SJSA1 (cell line): ENCODE measurements at regions not wholly inside any gene's neighbourhood (a gene's known extent, or its start where the extent isn't known, plus 50 kb on each side); places are given as distances from the start of the nearest gene placed in this dataset.
"Not testable (repeated sequence)": the region's sequence is repeated elsewhere in the genome, so short reads cannot be mapped to it uniquely, and the experiment has no call there.

Experiments
- DNase-seq, 2 experiments: peaks; one replicate each; pipeline ENCODE4 v3.0.0-alpha.2; 2015 to 2020; ENCODE audit warnings: low spot score in 2 of 2, low read depth in 1 of 2
- H3K27ac ChIP-seq: fragments of 250-450 bp; sonication (Bioruptor Pico); 2 replicates; pipeline ENCODE4 v1.5.1; 2020; ENCODE audit warnings: mild to moderate bottlenecking, moderate library complexity
- H3K27me3 ChIP-seq: fragments of 250-450 bp; sonication (Bioruptor Pico); replicated peaks from 2 replicates; pipeline ENCODE4 v1.5.1; 2020; ENCODE audit warnings: mild to moderate bottlenecking, moderate library complexity
- H3K36me3 ChIP-seq: fragments of 250-450 bp; sonication (Bioruptor Pico); 2 replicates; pipeline ENCODE4 v1.5.1; 2020; ENCODE audit warnings: mild to moderate bottlenecking
- H3K4me1 ChIP-seq: fragments of 250-450 bp; sonication (Bioruptor Pico); replicated peaks from 2 replicates; pipeline ENCODE4 v1.6.1; 2021; ENCODE audit warnings: mild to moderate bottlenecking
- H3K4me3 ChIP-seq: fragments of 250-450 bp; sonication (Bioruptor Pico); 2 replicates; pipeline ENCODE4 v1.5.1; 2020; ENCODE audit warnings: mild to moderate bottlenecking
- H3K9me3 ChIP-seq: fragments of 250-450 bp; sonication (Bioruptor Pico); replicated peaks from 2 replicates; pipeline ENCODE4 v1.5.1; 2020; ENCODE audit warnings: mild to moderate bottlenecking

- no peaks in the 10 kb centered on the region for H3K27me3 ChIP-seq
- H3K4me1 ChIP-seq: peaks cover 31% of the 10 kb centered on the region
- H3K36me3 ChIP-seq: peaks cover 68% of the 10 kb centered on the region
- no peak for DNase-seq
- no peaks in the 10 kb centered on the region for H3K9me3 ChIP-seq
- no peak overlapping the region for H3K27ac ChIP-seq
- H3K4me3 ChIP-seq: no peak overlapping the region
Observed at GRCh38 chr7:130955565-130955919, 221.5 kb upstream of the KLF14 start.

GRCh38 chr7:130956417-130957136 is 222.6 kb upstream of the KLF14 start:
- DNase-seq: no peak
- Histone ChIP-seq H3K27ac (no peak overlapping the region), H3K4me3 (no peak overlapping the region)

DNA sequence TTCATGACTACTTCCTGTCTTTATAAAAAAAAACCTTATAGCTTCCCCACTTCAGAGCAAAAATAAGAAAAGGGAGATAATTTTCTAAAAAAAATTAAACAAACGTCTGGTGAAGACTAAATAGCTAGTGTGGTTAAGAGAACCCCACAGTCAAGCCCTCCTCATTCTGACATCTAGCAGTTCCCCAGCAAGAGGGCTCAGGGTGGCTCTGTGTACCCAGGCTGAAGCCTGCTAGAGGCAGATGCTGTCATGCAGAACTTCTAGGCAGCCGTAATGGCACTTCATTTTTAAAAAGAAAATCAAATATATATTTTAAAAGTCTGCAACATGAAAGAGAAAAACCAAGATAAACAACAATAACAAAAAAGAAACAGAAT is 223.1 kb upstream of the KLF14 start:
- Histone ChIP-seq H3K27ac (no peak overlapping the region), H3K4me3 (no peak overlapping the region), H3K4me1 (peaks cover 40% of the 10 kb centered on the region), H3K36me3 (peaks cover 52% of the 10 kb centered on the region), H3K9me3 (no peaks in the 10 kb centered on the region), H3K27me3 (no peaks in the 10 kb centered on the region)
- no peak for DNase-seq

More at GRCh38 chr7:130956417-130957136, 222.6 kb upstream of the KLF14 start:
- H3K9me3 ChIP-seq: no peaks in the 10 kb centered on the region
- H3K27me3 ChIP-seq: no peaks in the 10 kb centered on the region
- peaks cover 58% of the 10 kb centered on the region for H3K36me3 ChIP-seq
- H3K4me1 ChIP-seq: peaks cover 35% of the 10 kb centered on the region

DNA sequence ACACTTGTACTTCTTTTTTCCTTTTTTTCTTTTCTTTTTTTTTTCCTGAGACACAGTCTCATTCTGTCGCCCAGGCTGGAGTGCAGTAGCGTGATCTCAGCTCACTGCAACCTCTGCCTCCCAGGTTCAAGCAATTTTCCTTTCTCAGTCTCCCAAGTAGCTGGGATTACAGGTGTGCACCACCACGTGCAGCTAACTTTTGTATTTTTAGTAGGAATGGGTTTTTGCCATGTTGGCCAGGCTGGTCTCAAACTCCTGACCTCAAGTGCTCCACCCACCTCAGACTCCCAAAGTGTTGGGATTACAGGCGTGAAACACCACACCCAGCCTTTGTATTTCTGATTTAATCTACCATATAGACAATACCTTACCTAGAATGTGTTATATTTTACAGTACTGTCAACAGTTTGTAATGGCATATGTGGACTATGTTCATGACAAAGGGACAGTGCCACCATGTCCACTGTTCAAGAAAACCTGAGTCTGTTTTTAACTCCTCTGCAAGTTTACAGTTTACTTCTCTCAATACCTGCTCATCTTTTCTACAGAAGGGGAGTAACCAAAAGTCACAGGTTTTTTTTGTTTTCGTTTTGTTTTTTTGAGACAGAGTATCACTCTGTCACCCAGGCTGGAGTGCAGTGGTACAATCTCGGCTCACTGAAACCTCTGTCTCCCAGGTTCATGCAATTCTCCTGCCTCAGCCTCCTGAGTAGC is 223.9 kb upstream of the KLF14 start:
- H3K9me3 ChIP-seq, H3K27me3 ChIP-seq, H3K27ac ChIP-seq, H3K4me3 ChIP-seq, DNase-seq: not testable (repeated sequence)
- Histone ChIP-seq H3K4me1 (peaks cover 43% of the 10 kb centered on the region), H3K36me3 (peaks cover 48% of the 10 kb centered on the region)

DNA sequence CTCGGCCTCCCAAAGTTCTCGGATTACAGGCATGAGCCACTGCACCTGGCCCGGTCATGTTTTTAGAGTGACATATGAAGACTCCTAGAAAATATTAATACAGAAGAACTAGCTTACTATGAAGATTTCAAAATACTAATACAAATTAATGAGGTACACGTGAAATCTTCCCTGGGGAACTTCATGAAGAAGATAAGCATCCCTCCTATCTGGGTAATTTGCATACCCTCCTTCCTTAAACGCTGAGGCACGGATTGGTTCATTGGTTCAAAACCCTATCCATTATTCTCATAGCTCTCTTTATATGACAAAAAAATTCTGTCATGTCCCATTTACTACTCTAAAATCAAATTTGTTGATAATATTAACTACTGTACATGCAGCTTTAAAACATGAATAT is 224.8 kb upstream of the KLF14 start:
- H3K4me3 ChIP-seq: no peak overlapping the region
- peak overlapping the region; percentile 100; the same call in 1 of the 2 replicates for H3K27ac ChIP-seq
- H3K27me3 ChIP-seq: no peaks in the 10 kb centered on the region
- peaks cover 47% of the 10 kb centered on the region for H3K36me3 ChIP-seq
- peaks cover 40% of the 10 kb centered on the region for H3K4me1 ChIP-seq
- H3K9me3 ChIP-seq: no peaks in the 10 kb centered on the region
- no peak for DNase-seq

DNA sequence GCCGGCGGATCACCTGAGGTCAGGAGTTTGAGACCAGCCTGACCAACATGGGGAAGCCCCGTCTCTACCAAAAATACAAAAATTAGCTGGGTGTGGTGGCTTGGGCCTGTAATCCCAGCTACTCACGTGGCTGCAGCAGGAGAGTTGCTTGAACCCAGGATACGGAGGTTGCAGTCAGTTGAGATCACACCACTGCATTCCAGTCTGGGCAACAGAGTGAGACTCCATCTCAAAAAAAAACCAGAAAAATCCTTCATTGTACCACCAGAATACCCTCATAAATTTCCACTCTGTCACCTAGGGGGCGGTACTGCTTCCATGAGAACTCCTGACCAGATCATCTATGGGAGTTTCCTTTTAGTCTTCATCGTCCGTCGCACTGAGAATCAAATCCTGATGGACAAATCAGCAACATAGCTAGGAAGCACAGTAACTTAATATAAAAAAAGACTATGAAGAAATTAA is 225.8 kb upstream of the KLF14 start:
- Histone ChIP-seq H3K9me3 (no peaks in the 10 kb centered on the region), H3K4me3 (peak overlapping the region; percentile 36), H3K27ac (peak overlapping the region; percentile 100), H3K27me3 (no peaks in the 10 kb centered on the region), H3K4me1 (peaks cover 40% of the 10 kb centered on the region), H3K36me3 (peaks cover 37% of the 10 kb centered on the region)
- DNase-seq: peak; percentile 86 to 91

DNA sequence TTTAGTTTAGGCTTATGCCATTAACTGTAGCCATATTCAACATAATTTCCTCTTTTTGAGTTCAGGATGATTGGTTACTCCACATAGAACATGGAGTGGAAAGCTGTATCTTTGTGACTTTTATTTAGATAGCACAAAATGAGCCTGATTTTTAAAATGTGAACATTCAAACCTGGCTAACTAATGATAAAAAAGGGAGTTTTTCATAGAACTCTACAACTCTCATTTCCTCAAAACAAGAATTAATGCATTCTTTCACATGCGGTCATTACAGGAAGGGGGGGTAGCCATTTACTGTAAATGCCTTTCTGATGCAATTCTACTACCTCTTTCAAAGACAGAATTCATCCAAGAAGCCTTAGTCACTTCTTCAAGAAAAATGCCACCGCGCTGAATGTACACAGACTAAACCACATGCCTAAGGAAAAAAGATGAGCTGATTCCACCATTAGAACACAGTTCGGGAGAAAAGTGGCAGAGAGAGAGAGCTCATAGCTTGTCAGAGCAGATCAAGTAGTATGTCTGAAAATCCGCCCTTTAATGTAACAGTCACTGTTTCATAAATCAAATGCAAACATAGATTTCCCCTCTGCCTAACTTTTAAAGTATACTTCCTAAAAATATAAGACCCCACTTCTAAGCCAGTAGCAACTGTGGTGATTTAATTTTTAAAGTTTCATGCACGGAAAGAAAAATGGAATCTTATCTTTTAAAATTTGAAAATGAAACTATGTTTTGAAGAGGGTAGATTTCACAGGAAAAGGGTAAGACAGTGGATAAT is 226.4 kb upstream of the KLF14 start:
- no peaks in the 10 kb centered on the region for H3K9me3 ChIP-seq

GRCh38 chr7:130961128-130961601 is 227.2 kb upstream of the KLF14 start:
- peaks cover 40% of the 10 kb centered on the region for H3K4me1 ChIP-seq
- no peaks in the 10 kb centered on the region for H3K27me3 ChIP-seq
- H3K36me3 ChIP-seq: peaks cover 24% of the 10 kb centered on the region
- peak; percentile 73 to 85 for DNase-seq
- H3K9me3 ChIP-seq: no peaks in the 10 kb centered on the region
- H3K4me3 ChIP-seq: peak overlapping the region; percentile 36
- peak overlapping the region; percentile 100 for H3K27ac ChIP-seq

More for the DNA sequence above, 226.4 kb upstream of the KLF14 start:
- Histone ChIP-seq H3K4me3 (peak overlapping the region; percentile 36), H3K36me3 (peaks cover 31% of the 10 kb centered on the region), H3K27me3 (no peaks in the 10 kb centered on the region), H3K4me1 (peaks cover 40% of the 10 kb centered on the region), H3K27ac (peak overlapping the region; percentile 100)
- peak; percentile 87 to 95 for DNase-seq

GRCh38 chr7:130962109-130962508 is 228.1 kb upstream of the KLF14 start:
- H3K4me3 ChIP-seq: no peak overlapping the region
- H3K27ac ChIP-seq: peak overlapping the region; percentile 100
- peaks cover 34% of the 10 kb centered on the region for H3K4me1 ChIP-seq
- no peak for DNase-seq
- peaks cover 20% of the 10 kb centered on the region for H3K36me3 ChIP-seq
- no peaks in the 10 kb centered on the region for H3K27me3 ChIP-seq
- no peaks in the 10 kb centered on the region for H3K9me3 ChIP-seq

GRCh38 chr7:130963339-130963738 is 229.3 kb upstream of the KLF14 start:
- Histone ChIP-seq H3K4me1 (peaks cover 26% of the 10 kb centered on the region), H3K4me3 (no peak overlapping the region), H3K9me3 (no peaks in the 10 kb centered on the region), H3K27ac (no peak overlapping the region), H3K36me3 (peaks cover 13% of the 10 kb centered on the region), H3K27me3 (no peaks in the 10 kb centered on the region)
- no peak for DNase-seq

- Histone ChIP-seq H3K27ac (no peak overlapping the region), H3K36me3 (no peaks in the 10 kb centered on the region), H3K4me3 (no peak overlapping the region), H3K9me3 (no peaks in the 10 kb centered on the region), H3K4me1 (peaks cover 12% of the 10 kb centered on the region), H3K27me3 (no peaks in the 10 kb centered on the region)
- DNase-seq: no peak
Observed at GRCh38 chr7:130965515-130965914, 231.5 kb upstream of the KLF14 start.

GRCh38 chr7:130966246-130967009 is 232.4 kb upstream of the KLF14 start:
- H3K4me1 ChIP-seq: peaks cover 10% of the 10 kb centered on the region
- H3K4me3 ChIP-seq: no peak overlapping the region
- no peaks in the 10 kb centered on the region for H3K36me3 ChIP-seq
- DNase-seq: no peak
- no peak overlapping the region for H3K27ac ChIP-seq
- H3K27me3 ChIP-seq: no peaks in the 10 kb centered on the region
- no peaks in the 10 kb centered on the region for H3K9me3 ChIP-seq

GRCh38 chr7:130970196-130970595 is 236.2 kb upstream of the KLF14 start:
- H3K27ac ChIP-seq: no peak overlapping the region

More at GRCh38 chr7:130970196-130970595, 236.2 kb upstream of the KLF14 start:
- no peaks in the 10 kb centered on the region for H3K4me1 ChIP-seq
- no peak overlapping the region for H3K4me3 ChIP-seq
- no peaks in the 10 kb centered on the region for H3K27me3 ChIP-seq
- no peaks in the 10 kb centered on the region for H3K9me3 ChIP-seq
- H3K36me3 ChIP-seq: no peaks in the 10 kb centered on the region; the same call in 1 of the 2 replicates
- DNase-seq: no peak
